ENCODE measurements at regions not wholly inside any gene's neighbourhood (a gene's known extent, or its start where the extent isn't known, plus 50 kb on each side); places are given as distances from the start of the nearest gene placed in this dataset.

GRCh38 chr14:87834594-87834993 lies 158.4 kb downstream of the GALC start:
- ATAC-seq (no peak), DNase-seq (ENCODE audit: low spot score in 2 of 2) (no peak)
- H3K36me3 Mint-ChIP-seq: no peaks in the 10 kb centered on the region
- H3K9me3 Mint-ChIP-seq: no peaks in the 10 kb centered on the region
- no peak overlapping the region for H3K4me3 Mint-ChIP-seq
- no peak overlapping the region for H3K27ac Mint-ChIP-seq
- H3K4me1 Mint-ChIP-seq: no peaks in the 10 kb centered on the region

- no peak for DNase-seq (ENCODE audit: low spot score in 2 of 2)
- no peak for ATAC-seq
- Mint-ChIP-seq H3K36me3 (no peaks in the 10 kb centered on the region), H3K27ac (no peak overlapping the region), H3K4me1 (no peaks in the 10 kb centered on the region), H3K9me3 (no peaks in the 10 kb centered on the region), H3K4me3 (no peak overlapping the region)
These were observed 160.0 kb downstream of the GALC start for GRCh38 chr14:87833026-87833425.

GRCh38 chr14:87830443-87831096 lies 162.4 kb downstream of the GALC start:
- H3K36me3 Mint-ChIP-seq: no peaks in the 10 kb centered on the region
- H3K27ac Mint-ChIP-seq: no peak overlapping the region
- ATAC-seq (no peak), DNase-seq (ENCODE audit: low spot score in 2 of 2) (no peak)
- H3K9me3 Mint-ChIP-seq: no peaks in the 10 kb centered on the region
- H3K4me3 Mint-ChIP-seq: no peak overlapping the region
- H3K4me1 Mint-ChIP-seq: no peaks in the 10 kb centered on the region

- H3K4me3 Mint-ChIP-seq: no peak overlapping the region
- H3K27ac Mint-ChIP-seq: no peak overlapping the region
- DNase-seq (ENCODE audit: low spot score in 2 of 2) (no peak), ATAC-seq (no peak)
- H3K4me1 Mint-ChIP-seq: no peaks in the 10 kb centered on the region
- no peaks in the 10 kb centered on the region for H3K36me3 Mint-ChIP-seq
- no peaks in the 10 kb centered on the region for H3K9me3 Mint-ChIP-seq
These were observed 163.4 kb downstream of the GALC start for GRCh38 chr14:87829543-87829942.

GRCh38 chr14:87824266-87824665 lies 168.7 kb downstream of the GALC start:
- ATAC-seq: no peak
- Mint-ChIP-seq H3K9me3 (no peaks in the 10 kb centered on the region), H3K4me1 (no peaks in the 10 kb centered on the region), H3K4me3 (no peak overlapping the region), H3K36me3 (no peaks in the 10 kb centered on the region), H3K27ac (no peak overlapping the region)
- DNase-seq (ENCODE audit: low spot score in 2 of 2): no peak

DNA sequence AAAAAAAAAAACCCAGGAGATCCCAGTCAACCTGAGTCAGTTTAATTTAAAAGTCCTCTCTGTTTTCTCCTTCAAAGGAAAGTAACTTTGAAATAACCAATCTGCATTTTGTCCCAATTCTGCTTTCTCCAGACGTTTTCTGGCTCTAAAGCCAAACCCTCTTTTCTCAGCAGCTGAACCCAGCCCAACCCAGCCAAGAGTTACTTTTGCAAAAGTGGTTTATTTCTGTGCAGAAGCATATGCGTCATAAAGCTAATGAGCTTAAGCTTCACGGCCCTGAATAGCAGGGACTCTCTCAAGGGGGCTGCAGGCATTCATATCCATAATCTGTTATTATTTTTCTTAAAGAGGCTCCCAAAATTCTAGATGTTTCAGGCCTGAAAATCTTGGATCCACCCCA lies 176.6 kb downstream of the GALC start:
- Mint-ChIP-seq H3K36me3 (no peaks in the 10 kb centered on the region), H3K4me1 (peaks cover 7% of the 10 kb centered on the region), H3K4me3 (no peak overlapping the region), H3K27ac (no peak overlapping the region), H3K9me3 (peaks cover 6% of the 10 kb centered on the region)
- DNase-seq (ENCODE audit: low spot score in 2 of 2) (no peak), ATAC-seq (no peak)

DNA sequence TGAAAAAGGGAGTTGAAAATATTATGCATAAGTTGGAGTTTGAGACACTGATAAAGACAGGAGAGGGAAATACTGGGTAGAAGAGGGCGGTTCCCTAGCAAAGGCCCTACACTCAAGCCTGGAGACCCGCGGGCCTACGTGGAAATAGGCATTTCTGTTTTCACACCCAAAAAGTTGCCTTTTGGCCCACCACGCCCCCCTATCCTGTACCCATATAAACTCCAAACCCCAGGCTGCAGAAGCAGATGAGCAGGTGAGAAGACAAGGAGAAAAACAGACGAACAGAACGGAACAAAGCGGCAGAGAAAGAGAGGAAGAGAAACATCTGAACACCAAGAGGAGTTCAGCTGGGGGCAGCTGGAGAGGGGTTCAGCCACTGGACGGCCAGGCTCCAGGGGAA lies 177.9 kb downstream of the GALC start:
- peaks cover 6% of the 10 kb centered on the region for H3K9me3 Mint-ChIP-seq
- no peaks in the 10 kb centered on the region for H3K36me3 Mint-ChIP-seq
- DNase-seq (ENCODE audit: low spot score in 2 of 2) (no peak), ATAC-seq (no peak)
- no peak overlapping the region for H3K4me3 Mint-ChIP-seq
- no peak overlapping the region for H3K27ac Mint-ChIP-seq
- peaks cover 7% of the 10 kb centered on the region for H3K4me1 Mint-ChIP-seq

DNA sequence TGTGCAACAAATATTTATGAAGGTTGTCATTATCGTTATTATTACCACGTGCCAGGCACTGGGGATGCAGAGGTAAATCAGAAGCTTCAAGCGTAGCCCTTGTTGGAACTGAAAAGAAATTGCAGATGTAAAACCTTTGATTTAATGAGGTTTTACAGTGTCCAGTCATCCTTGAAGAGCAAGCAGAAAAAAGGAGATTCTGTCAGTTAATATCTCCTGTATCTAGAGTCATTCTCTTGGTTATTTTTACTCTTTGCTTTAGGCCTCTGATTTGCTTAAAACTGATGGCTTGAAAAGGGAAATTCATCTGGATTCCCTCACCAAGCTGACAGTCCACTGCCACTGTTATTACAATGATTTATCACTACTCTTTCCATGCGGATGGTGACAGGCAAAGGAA lies 179.3 kb downstream of the GALC start:
- Mint-ChIP-seq H3K9me3 (peaks cover 5% of the 10 kb centered on the region), H3K36me3 (no peaks in the 10 kb centered on the region), H3K4me1 (peaks cover 5% of the 10 kb centered on the region), H3K4me3 (no peak overlapping the region), H3K27ac (no peak overlapping the region)
- no peak for DNase-seq (ENCODE audit: low spot score in 2 of 2)
- ATAC-seq: no peak

GRCh38 chr14:87813211-87813610 lies 179.8 kb downstream of the GALC start:
- DNase-seq (ENCODE audit: low spot score in 2 of 2): no peak
- H3K27ac Mint-ChIP-seq: no peak overlapping the region
- no peak for ATAC-seq
- H3K4me3 Mint-ChIP-seq: no peak overlapping the region
- H3K9me3 Mint-ChIP-seq: peaks cover under 1% of the 10 kb centered on the region
- peaks cover under 1% of the 10 kb centered on the region for H3K4me1 Mint-ChIP-seq
- no peaks in the 10 kb centered on the region for H3K36me3 Mint-ChIP-seq

- ATAC-seq (no peak), DNase-seq (ENCODE audit: low spot score in 2 of 2) (no peak)
- Mint-ChIP-seq H3K9me3 (no peaks in the 10 kb centered on the region), H3K4me3 (no peak overlapping the region), H3K36me3 (no peaks in the 10 kb centered on the region), H3K4me1 (no peaks in the 10 kb centered on the region), H3K27ac (no peak overlapping the region)
These were observed 181.7 kb downstream of the GALC start for GRCh38 chr14:87811246-87811645.

- DNase-seq (ENCODE audit: low spot score in 2 of 2) (no peak), ATAC-seq (no peak)
- Mint-ChIP-seq H3K9me3 (no peaks in the 10 kb centered on the region), H3K4me3 (no peak overlapping the region), H3K4me1 (no peaks in the 10 kb centered on the region), H3K36me3 (no peaks in the 10 kb centered on the region), H3K27ac (no peak overlapping the region)
These were observed 182.3 kb downstream of the GALC start for GRCh38 chr14:87810711-87811110.

- ATAC-seq: no peak
- H3K4me3 Mint-ChIP-seq: no peak overlapping the region
- H3K4me1 Mint-ChIP-seq: peaks cover 6% of the 10 kb centered on the region
- H3K36me3 Mint-ChIP-seq: no peaks in the 10 kb centered on the region
- no peaks in the 10 kb centered on the region for H3K9me3 Mint-ChIP-seq
- no peak overlapping the region for H3K27ac Mint-ChIP-seq
- no peak for DNase-seq (ENCODE audit: low spot score in 2 of 2)
These were observed 183.7 kb downstream of the GALC start for GRCh38 chr14:87809261-87809660.

GRCh38 chr14:87805315-87805723 lies 187.7 kb downstream of the GALC start:
- Mint-ChIP-seq H3K4me3 (no peak overlapping the region), H3K9me3 (no peaks in the 10 kb centered on the region), H3K36me3 (no peaks in the 10 kb centered on the region), H3K27ac (no peak overlapping the region), H3K4me1 (peaks cover 6% of the 10 kb centered on the region)
- ATAC-seq (peak; percentile 71), DNase-seq (ENCODE audit: low spot score in 2 of 2) (peak; percentile 46 to 78)

GRCh38 chr14:87800216-87800615 lies 192.8 kb downstream of the GALC start:
- Mint-ChIP-seq H3K4me1 (peaks cover 3% of the 10 kb centered on the region), H3K36me3 (no peaks in the 10 kb centered on the region), H3K9me3 (no peaks in the 10 kb centered on the region), H3K27ac (no peak overlapping the region), H3K4me3 (no peak overlapping the region)
- ATAC-seq (no peak), DNase-seq (ENCODE audit: low spot score in 2 of 2) (no peak)

DNA sequence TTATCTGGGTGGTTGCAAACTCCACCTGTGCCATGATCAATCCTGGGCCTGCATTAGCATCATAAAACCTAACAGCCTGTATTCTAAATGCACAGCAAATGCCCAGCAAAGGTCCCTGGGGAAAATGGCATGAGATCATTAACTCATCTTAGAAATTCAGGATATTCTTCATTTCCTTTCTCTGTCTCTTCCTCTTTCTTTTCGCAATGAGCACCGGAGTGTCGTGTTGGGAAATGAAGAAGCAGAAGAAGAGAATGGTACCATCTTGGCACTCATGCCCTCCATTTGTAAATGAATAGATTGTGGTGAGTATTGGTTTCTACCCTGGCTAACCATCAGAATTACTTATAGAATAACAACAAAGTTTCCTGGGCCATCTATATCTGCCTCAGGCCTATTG lies 193.6 kb downstream of the GALC start:
- H3K4me1 Mint-ChIP-seq: no peaks in the 10 kb centered on the region
- ATAC-seq: no peak
- H3K9me3 Mint-ChIP-seq: no peaks in the 10 kb centered on the region
- H3K4me3 Mint-ChIP-seq: no peak overlapping the region
- no peak overlapping the region for H3K27ac Mint-ChIP-seq
- no peaks in the 10 kb centered on the region for H3K36me3 Mint-ChIP-seq
- no peak for DNase-seq (ENCODE audit: low spot score in 2 of 2)

GRCh38 chr14:87797001-87797400 lies 196.0 kb downstream of the GALC start:
- Mint-ChIP-seq H3K4me3 (no peak overlapping the region), H3K36me3 (no peaks in the 10 kb centered on the region), H3K9me3 (no peaks in the 10 kb centered on the region), H3K4me1 (no peaks in the 10 kb centered on the region), H3K27ac (no peak overlapping the region)
- ATAC-seq: no peak
- DNase-seq (ENCODE audit: low spot score in 2 of 2): no peak

- no peak for ATAC-seq
- Mint-ChIP-seq H3K4me1 (no peaks in the 10 kb centered on the region), H3K9me3 (no peaks in the 10 kb centered on the region)
These were observed 198.4 kb downstream of the GALC start for GRCh38 chr14:87794561-87794960.

More at GRCh38 chr14:87794561-87794960, 198.4 kb downstream of the GALC start:
- DNase-seq (ENCODE audit: low spot score in 2 of 2): no peak
- no peaks in the 10 kb centered on the region for H3K36me3 Mint-ChIP-seq
- no peak overlapping the region for H3K4me3 Mint-ChIP-seq
- H3K27ac Mint-ChIP-seq: no peak overlapping the region
